Activated CD8-positive, alpha-beta memory T cell treated with anti-CD3 and anti-CD28 coated beads, Interleukin-2, amount 50 U/mL, for 4 hours (primary cell): ENCODE measurements at regions not wholly inside any gene's neighbourhood (a gene's known extent, or its start where the extent isn't known, plus 50 kb on each side); places are given as distances from the start of the nearest gene placed in this dataset.
"Not testable (repeated sequence)": the region's sequence is repeated elsewhere in the genome, so short reads cannot be mapped to it uniquely, and the experiment has no call there.

Source experiments
- DNase-seq: peaks from one replicate; pipeline ENCODE4 v3.0.0-alpha.2; 2020

- DNase-seq: no peak
These were observed 136.5 kb upstream of the SMIM31 start for GRCh38 chr4:164617426-164617825.

DNA sequence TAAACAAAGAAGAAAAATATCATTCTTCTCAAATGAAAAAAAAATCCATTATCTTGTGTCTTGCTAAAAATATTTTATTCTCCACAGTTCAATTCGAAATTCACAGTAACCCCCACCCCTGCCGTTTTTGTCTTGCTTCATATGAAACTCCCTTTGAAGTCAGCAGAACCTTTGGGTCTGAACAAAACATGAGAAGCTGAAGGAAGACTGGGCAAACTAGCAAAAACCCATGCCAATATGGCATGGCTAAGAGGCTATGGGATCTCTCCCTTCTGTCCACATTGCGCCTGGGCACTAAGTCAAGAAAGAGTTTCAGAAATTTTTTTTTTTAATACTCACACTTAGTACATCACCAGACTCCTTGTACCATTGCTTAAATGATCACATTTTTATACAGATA, 136.0 kb upstream of the SMIM31 start:
- no peak for DNase-seq

DNA sequence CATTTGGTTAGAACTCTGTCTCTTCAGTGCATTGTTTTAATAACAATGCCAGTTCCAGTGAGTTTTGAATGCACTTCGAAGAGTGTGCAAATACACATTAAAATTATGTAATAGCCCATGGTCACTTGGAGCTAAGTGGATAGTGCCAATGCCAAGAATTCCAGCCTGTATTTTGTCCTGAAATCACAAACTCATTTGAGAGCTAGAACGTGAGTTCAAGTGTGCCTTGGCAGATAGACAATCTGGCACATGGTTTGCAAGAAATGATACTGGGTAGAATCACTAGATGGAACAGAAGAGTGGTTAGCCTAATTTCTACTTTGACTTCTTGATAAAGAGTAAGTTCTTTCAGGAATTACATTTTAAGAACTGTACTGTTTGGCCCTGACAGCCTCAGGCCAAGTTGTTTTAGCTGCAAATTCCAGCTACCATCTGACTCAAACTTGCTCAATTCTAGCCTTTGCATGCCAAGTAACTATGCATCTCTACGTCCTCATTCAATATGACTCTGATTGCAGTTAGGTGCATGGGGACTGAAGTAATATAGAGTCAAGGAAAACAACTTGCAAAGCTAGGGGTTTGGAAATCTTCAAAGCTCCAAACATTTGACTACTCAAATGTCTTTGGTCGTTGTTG, 131.9 kb upstream of the SMIM31 start:
- DNase-seq: no peak

DNA sequence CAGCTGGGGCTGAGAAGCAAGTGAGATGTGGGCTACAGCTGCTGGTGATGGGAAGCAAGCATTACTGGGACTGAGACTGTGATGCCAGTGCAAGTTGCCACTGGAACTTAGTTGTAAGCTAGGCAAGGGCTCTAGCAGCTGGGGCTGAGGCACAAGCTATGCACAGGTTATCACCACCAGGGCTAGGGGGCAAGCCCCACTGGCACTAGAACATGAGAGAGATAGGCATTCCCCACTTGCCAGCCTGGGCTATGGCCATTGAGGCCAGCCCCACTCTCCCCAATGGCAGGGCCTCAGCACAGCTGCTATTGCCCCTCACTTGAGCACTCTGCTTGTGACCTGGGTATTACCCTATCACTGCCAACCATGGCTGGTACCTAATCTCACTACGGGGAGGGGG, 130.8 kb upstream of the SMIM31 start:
- DNase-seq: no peak

- no peak for DNase-seq
These were observed 114.9 kb upstream of the SMIM31 start for GRCh38 chr4:164639001-164639400.

GRCh38 chr4:164648151-164648848, 105.6 kb upstream of the SMIM31 start:
- no peak for DNase-seq

- DNase-seq: no peak
These were observed 105.1 kb upstream of the SMIM31 start for GRCh38 chr4:164648849-164649212.

GRCh38 chr4:164659765-164660164, 94.2 kb upstream of the SMIM31 start:
- no peak for DNase-seq

DNA sequence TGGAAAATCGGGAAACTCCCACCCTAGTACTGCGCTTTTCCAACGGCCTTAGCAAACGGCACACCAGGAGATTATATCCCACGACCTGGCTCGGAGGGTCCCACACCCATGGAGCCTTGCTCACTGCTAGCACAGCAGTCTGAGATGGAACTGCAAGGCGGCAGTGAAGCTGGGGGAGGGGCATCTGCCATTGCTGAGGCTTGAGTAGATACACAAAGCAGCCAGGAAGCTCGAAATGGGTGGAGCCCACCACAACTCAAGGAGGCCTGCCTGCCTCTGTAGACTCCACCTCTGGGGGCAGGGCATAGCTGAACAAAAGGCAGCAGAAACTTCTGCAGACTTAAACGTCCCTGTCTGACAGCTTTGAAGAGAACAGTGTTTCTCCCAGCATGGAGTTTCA, 77.8 kb upstream of the SMIM31 start:
- DNase-seq: not testable (repeated sequence)

- DNase-seq: no peak
These were observed 70.9 kb upstream of the SMIM31 start for GRCh38 chr4:164683040-164683439.

DNA sequence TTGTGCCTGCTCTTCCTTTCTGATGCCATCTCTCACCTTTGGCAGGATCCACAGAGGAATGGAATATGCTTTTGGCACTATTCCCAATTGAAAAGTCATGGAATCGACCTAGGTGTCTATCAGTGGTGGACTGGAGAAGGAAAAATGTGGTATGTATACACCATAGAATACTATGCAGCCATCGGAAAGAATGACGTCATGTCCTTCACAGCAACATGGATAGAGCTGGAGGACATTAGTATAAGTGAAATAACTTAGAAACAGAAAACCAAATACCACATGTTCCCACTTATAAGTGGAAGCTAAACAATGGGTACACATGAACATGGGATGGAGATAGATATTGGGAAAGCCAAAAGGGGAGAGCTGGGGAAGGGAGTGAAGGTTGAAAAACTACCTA, 58.3 kb upstream of the SMIM31 start:
- no peak for DNase-seq

GRCh38 chr4:164700471-164700870, 53.5 kb upstream of the SMIM31 start:
- DNase-seq: no peak

GRCh38 chr4:164701665-164702064, 52.3 kb upstream of the SMIM31 start:
- DNase-seq: no peak
